GM13976 (cell line): ENCODE measurements at regions not wholly inside any gene's neighbourhood (a gene's known extent, or its start where the extent isn't known, plus 50 kb on each side); places are given as distances from the start of the nearest gene placed in this dataset.

Experiments used
- DNase-seq: peaks from one replicate; pipeline ENCODE4 v3.0.0; 2012; ENCODE audit warnings: low spot score
- CTCF ChIP-seq: IDR thresholded peaks from 2 replicates; pipeline ENCODE4 v1.5.1; 2012; ENCODE audit warnings: borderline replicate concordance, mild to moderate bottlenecking; ENCODE audit not compliant: insufficient read depth; ENCODE audit errors: extremely low read depth, missing control alignments, control extremely low read depth
- in situ Hi-C: fragments of 300-500 bp; cut with MboI; formaldehyde crosslinking; loops from one replicate; pipeline ENCODE4 v1.12.0; 2022; ENCODE audit warnings: low sequenced_read_pairs, mixed read lengths, inconsistent platforms; ENCODE audit not compliant: unreplicated experiment

GRCh38 chr14:34227834-34228649 lies 234.0 kb downstream of the SPTSSA start:
- TF ChIP-seq CTCF = peak; percentile 66
- in situ Hi-C loops = loop anchor here (10.0 kb wide), 1 partner anchor 383 kb away; no protein-coding TSS in a partner anchor
- peak; percentile 76 for DNase-seq

- in situ Hi-C loops = loop anchor here (10.0 kb wide), 1 partner anchor 379 kb away; no protein-coding TSS in a partner anchor
- TF ChIP-seq CTCF = no peak
- DNase-seq = no peak
Observed at GRCh38 chr14:34224221-34224620, 237.8 kb downstream of the SPTSSA start.

- no peak for TF ChIP-seq CTCF
- no peak for DNase-seq
- in situ Hi-C loops = loop anchor here (10.0 kb wide), 1 partner anchor 379 kb away; no protein-coding TSS in a partner anchor
Observed at GRCh38 chr14:34223373-34224148, 238.5 kb downstream of the SPTSSA start.

- in situ Hi-C loops = loop anchor here (10.0 kb wide), 1 partner anchor 378 kb away; no protein-coding TSS in a partner anchor
- TF ChIP-seq CTCF = no peak
- no peak for DNase-seq
Observed at GRCh38 chr14:34222867-34223266, 239.2 kb downstream of the SPTSSA start.

GRCh38 chr14:34222122-34222521 lies 239.9 kb downstream of the SPTSSA start:
- TF ChIP-seq CTCF = no peak
- in situ Hi-C loops = loop anchor here (10.0 kb wide), 1 partner anchor 377 kb away; no protein-coding TSS in a partner anchor
- no peak for DNase-seq

GRCh38 chr14:34220921-34221320 lies 241.1 kb downstream of the SPTSSA start:
- in situ Hi-C loops = loop anchor here (10.0 kb wide), 1 partner anchor 376 kb away; no protein-coding TSS in a partner anchor
- peak; percentile 50 for DNase-seq
- no peak for TF ChIP-seq CTCF
